Inferior parietal cortex (tissue), 1 donor: ENCODE measurements at regions not wholly inside any gene's neighbourhood (a gene's known extent, or its start where the extent isn't known, plus 50 kb on each side); places are given as distances from the start of the nearest gene placed in this dataset.
"Not testable (repeated sequence)": the region's sequence is repeated elsewhere in the genome, so short reads cannot be mapped to it uniquely, and the experiment has no call there.

Experiments
- DNase-seq: peaks from one replicate; pipeline ENCODE4 v3.0.0-alpha.2; 2016; ENCODE audit errors: extremely low spot score

DNA sequence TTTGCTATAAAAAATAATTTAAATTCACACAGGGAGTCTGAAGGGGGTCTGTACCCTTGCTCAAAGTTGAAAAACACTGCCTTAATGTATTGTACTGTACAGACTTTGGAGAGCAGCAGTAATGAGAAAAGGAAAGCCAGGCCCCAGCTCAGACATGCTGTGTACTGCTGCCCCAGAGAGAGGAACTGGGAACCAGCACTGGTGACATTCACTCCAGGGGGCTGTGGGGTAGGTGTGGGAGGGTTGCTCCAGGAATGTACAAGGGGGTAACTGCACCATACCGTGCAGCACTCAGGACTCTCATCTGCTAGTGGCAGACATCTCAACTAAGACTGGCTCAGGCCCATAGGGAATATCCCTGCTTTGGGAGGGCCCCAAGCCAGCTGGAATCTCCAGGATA is 146.0 kb upstream of the RMP24 start:
- DNase-seq = no peak

DNA sequence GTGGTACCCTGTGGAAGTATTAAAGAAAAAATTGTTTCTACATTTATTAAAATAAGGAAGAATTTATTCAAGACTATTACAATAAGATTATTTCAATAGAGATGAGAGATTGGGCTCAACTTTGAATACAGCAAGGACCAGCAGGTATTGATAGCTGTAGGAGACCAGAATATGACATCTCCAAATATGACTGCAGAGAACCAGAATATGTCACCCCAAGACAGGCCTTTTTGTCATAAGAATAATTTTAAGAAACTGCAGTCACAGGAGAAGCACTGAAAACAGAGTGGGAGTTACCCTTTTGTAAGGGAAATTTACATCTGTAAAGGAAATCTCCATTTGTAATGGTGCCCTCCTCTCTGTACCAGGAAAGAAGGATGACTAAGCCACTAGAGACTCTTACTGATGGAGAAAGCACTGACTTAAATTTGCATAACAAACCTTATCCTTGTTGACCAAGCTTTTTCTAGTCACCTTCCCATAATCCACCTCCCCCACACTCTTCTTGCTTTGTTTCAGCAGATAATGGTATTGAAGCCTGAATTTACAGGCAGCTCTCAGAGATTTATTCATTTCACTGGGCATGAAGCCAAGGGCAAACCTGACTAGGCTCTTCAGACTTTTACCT is 145.1 kb upstream of the RMP24 start:
- DNase-seq = no peak

DNA sequence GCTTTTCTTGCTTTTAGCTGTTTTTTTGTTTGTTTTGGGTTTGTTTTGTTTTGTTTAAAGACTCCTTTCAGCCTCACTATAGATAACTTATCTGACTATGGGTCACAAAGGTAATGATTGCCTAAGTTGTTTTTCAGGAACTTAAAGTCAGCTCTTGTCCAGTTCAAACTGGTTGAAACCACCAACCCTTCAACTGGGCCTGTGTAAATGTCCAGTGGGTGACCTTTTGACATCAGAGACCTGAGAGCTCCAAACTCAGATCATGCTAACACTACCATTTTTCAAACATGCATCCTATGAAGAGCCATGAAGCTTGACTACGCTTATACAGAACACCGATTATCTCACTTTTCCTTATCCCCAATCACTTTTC is 144.6 kb upstream of the RMP24 start:
- DNase-seq = no peak

DNA sequence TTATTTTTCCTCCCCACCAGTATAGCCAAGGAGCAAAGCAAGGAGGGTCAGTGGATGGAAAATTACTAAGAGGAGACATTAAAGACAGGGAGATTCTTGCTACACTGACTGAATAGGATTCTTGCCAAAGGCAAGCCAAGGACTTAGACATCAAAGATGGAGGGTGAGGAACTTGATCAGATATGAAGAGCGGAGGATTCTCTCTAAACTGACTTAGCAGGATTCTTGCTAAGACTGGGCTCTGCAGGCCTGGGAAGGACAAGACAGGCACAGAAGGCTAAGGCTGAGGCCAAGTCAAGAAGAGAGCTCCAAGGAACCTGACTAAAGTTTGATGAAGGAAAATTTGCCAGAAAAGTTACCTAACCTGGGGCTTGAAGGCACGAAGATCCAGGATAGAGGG is 143.9 kb upstream of the RMP24 start:
- no peak for DNase-seq

DNA sequence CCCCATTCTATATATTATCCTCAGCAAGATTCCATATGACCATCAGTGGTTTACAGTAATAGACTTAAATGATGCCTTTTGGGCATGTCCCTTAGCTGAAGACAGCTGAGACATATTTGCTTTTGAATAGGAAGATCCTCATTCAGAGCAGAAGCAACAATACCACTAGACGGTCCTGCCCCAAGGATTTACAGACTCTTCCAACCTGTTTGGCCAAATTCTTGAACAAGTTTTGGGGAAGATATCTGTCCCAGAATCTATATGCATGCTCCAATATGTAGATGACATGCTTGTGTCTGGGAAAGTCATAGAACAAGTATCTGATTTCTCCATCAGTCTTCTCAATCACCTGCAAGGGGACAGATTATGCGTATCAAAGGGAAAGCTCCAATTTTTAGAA is 137.1 kb upstream of the RMP24 start:
- DNase-seq = no peak

DNA sequence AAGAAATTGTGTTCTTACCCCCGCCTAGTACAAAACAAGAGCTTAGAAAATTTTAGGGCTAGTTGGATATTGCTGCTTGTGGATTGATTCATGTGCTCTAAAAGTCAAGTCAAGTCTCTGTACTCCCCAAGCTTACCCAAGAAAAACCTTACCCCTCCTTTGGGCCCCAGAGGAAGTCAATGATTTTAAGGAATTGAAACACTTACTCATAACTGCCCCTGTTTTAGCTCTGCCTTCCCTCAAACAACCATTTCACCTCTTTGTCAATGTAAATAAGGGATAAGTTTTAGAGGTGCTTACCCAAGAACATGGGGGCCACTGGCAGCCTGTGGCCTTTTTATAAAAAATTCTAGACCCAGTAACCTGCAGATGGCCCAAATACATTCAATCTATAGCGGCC is 136.6 kb upstream of the RMP24 start:
- DNase-seq = no peak

DNA sequence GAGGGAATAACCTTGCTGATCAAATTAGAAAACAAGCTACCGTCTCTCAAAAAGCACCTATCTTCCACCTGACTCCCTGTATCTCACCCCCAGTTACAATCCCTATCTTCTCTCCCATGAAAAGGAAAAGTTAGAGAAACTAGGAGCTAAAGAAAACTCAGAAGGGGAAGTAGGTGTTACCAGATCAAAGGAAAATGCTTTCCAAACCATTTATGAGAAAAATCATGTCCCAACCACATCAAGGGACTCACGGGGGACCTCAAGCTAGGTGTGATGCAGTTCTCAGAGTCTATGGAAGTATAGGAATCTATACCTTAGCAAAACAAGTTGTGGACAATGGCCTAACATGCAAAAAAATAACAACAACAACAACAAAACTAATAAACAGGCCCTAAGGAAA is 135.5 kb upstream of the RMP24 start:
- no peak for DNase-seq

DNA sequence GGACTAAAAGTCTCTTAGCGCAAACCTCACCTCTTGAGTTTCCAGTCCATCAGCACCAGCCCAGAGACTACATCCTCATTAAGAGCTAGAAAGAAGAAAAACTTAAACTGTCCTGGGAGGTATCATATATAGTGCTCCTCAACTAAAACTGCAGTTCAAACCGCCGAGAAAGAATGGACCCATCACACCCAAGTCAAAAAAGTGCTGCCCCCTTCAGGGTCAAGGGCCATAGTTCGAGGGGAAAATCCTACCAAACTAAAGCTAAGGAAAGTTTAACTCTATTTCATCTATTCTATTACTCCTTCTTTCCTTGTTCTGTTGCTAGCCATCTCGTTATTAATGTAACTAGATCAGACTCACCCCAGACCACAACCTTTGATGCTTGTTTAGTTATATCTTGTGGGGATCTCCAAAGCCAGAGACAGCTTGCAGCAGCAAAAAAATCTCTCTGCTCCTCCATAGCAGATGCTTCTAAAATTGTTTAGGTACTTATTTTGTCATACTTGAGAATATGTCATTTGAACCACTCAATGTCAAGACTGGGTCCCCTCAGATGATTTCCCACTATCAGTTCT is 134.5 kb upstream of the RMP24 start:
- no peak for DNase-seq

DNA sequence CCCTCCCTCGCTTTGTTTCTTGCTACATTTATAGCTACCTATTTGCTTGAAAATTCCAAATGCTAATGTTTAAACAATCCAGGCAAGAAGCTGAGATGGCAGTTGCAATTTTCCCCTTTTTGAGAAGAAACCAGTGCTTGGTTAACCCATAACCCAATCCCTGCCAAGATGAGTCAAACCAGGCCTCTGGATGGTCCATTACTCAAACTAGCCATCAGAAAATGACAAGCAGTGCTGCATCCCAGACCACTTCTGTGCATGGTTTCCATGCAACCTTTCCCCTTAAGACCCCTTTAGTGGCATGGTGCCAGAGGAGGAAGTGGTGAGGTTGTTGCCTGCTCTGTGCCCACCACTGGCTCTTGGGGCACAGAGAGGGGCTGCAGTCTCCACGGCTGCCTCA is 131.2 kb upstream of the RMP24 start:
- no peak for DNase-seq

DNA sequence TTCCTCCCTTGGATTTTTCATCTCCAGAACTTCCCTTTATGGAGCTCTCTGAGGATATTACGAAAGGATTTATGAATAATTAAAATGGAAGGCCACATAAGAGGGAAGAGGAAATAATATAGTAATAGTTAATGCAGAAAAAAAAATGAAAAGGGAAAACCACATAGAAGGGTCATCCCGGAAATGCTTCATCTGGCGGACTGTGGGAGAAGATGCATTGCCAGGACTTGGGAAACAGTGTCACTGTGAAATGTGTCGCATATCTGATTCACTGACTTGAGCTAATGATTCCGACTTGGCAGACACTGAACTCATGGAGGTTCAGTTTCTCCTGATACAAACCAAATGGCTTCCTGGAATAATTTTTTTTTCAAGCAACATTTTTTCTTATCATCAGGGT is 129.9 kb upstream of the RMP24 start:
- DNase-seq = no peak

DNA sequence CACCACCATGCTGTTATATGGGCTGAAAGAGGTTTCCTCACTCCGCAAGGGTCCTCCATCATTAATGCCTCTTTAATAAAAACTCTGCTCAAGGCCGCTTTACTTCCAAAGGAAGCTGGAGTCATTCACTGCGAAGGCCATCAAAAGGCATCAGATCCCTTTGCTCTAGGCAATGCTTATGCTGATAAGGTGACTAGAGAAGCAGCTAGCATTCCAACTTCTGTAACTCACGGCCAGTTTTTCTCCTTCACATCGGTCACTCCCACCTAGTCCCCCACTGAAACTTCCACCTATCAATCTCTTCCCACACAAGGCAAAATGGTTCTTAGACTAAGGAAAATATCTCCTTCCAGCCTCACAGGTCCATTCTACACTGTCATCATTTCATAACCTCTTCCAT is 124.2 kb upstream of the RMP24 start:
- not testable (repeated sequence) for DNase-seq

DNA sequence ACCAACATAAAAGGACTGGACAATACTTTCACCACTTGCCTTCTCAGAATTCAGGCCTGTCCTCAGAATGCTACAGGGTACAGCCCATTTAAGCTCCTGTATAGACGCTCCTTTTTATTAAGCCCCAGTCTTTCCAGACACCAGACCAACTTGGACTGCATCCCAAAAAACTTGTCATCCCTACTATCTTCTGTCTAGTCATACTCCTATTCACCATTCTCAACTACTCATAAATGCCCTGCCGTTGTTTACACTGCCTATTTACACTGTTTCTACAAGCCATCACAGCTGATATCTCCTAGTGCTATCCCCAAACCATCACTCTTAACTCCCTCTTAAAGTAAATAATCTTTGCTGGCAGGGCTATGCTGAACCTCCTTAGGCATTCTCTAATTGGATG is 123.2 kb upstream of the RMP24 start:
- not testable (repeated sequence) for DNase-seq

DNA sequence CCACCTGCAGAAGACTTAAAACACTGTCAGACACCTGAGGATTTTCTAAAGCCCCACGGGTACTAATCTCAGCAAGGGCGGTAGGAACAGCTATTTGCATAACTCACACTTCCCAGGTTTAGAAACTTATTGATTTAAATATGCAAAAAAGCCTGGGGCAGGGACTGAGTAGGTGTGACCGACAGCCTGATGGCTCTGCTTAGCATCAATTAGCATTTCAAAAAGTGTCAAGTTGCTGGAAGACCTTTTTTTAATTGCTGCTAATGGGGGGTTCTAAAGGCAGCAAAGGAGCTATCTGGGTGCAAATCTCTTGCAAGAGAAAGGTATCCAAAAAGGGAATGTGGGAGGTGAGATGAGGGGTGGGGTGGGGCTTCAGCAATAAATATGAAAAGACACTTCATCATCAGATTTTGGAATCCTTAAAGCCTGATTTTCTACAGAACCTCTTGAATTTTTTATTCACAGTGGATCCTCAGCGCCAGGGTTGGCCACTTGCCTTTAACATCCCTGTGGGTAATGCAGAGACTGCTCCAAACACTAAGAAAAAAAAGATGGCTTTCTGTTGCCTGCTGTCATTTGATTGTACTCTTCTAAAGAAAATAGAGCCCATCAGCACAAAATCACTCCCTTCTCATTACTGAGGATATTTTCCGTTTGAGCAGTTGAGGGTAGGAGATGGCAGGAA is 121.1 kb upstream of the RMP24 start:
- no peak for DNase-seq

DNA sequence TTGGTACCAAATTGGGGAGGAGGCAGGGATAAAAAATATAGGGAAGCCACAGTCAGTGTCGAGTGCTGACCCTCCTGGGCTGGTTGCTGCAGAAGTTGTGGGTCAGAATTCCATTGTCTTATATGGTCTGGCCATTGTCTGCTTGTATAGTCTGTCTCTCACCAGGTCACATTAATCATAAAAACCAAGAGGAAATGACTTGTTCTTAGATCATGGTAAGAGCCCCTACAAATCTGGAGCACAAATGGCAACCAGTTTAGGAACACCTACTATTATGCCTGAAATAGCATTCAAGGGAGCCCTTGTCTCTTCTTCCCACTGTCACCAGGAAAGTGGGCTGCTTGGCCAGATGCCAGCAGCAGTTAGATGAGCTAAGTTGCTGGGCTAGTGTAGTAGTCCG is 119.7 kb upstream of the RMP24 start:
- no peak for DNase-seq

DNA sequence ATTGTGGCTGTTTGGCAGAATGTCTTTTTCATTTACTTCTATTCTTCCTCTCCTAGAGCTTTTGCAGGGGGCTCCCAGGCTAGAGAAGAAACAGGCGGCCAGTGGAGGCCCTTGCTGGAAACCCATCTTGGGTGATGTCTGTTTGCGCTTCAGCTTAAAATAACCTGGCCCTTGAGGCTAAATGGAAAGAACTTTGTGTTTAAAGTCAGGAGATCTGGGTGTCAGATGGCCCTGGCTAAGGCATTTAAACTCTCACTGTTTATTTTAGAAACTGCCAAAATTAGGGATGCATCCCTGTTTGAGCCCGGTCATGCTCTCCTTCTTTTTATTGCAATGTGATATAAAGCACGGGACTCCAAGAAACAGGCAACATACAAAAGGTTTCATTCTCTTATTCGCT is 118.4 kb upstream of the RMP24 start:
- no peak for DNase-seq

DNA sequence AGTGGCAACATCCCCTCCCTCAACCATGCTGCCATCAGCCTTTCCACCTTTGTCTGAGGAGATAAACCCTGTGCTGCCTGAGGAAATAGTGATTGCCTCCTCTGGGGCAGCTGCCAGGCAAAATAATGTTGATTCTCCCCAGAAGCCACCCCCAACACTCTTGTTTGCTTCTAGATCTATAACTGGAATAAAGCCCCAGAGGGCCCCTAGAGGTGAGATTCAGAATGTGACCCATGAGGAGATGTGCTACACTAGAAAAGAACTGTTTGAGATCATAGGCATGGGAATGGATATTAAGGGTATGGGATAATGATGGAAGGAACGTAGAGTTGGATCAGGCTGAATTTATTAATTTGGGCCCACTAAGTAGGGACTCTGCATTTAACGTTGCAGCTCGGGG is 116.3 kb upstream of the RMP24 start:
- no peak for DNase-seq

DNA sequence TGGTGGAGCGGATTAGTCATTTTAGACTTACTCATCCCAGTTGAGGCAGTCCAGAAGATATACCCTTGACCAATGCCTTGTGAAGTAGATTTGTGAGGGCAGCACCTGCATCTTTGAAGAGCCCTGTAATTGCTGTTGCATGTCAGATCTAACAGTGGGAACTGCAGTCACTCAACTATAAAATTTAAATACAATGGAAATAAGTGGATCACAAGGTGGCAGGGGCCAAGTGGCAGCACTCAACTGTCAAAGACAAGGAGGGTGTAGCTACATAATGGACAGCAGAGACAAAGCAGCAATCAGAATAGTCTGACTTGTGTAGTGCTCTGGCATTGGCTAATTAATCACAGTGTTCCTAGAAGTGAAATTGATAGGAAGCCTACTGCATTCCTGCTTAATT is 115.8 kb upstream of the RMP24 start:
- not testable (repeated sequence) for DNase-seq

DNA sequence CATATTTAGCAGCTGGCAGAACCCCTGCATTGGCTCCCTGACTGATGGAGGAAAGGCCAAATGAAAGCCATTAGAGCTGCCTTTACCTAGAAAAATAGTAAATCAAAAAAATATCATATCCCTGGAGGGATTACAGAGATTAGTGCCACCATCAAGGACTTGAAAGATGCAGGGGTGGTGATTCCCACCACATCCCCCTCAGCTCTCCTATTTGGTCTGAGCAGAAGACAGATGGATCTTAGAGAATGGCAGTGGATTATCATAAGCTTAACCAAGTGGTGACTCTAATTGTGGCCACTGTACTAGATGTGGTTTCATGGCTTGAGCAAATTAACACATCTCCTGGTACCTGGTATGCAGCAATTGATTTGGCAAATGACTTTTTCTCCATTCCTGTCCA is 114.9 kb upstream of the RMP24 start:
- not testable (repeated sequence) for DNase-seq

DNA sequence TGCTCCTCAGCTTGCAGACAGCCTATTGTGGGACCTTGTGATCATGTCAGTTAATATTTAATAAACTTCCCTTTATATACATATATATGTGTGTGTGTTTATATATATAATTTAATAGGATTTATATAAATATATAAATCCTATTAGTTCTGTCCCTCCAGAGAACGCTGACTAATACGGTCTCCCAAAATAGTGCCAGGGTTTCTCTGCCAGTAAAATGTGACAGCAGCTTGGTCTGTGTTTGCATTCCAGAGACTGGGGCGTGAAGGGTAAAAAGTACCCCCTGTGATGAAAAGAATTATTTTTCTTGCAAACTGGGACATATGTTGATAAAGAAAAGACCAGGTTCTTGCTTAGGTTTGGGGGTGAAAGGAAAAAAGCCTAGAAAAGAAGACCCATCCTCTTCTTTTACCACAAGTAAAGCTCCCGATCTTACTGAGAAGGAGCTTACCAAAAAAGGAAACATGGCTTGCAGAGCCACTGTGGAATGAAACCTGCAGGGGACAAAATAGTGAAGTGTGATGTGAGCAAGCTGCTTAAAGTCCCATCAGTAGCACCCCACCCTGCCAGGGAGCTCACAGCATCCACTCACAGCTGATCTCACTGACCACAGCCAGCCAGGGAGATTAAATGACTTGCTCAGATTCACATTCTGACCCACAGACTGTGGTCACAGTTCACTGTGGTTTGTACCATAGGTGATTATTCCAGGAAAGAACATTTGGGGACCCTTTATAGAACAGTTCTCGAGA is 110.9 kb upstream of the RMP24 start:
- peak; percentile 16 for DNase-seq

DNA sequence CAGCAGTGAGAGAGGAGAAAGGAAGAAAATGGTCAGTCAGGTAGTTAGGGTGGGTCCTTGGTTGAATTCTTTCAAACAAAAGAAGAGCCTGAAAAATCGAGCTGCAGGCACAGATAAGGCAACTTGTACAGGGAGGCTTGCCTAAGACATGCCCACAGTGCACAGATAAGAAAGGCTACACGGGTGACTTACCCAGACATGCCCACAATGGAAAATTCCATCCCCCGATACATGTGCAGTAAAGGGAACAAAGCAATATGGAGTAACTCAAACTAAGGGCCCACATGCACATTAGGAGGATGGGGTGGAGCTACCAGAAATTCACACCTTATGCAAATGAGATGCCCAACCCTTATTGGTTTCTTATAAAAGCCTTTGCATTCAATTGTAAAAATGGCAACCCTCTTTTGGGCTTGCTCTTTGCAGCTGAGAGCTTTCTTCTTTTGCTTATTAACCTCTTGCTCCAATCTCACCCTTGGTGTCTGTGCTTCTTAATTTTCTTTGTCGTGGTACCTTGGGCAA is 110.3 kb upstream of the RMP24 start:
- DNase-seq = no peak

DNA sequence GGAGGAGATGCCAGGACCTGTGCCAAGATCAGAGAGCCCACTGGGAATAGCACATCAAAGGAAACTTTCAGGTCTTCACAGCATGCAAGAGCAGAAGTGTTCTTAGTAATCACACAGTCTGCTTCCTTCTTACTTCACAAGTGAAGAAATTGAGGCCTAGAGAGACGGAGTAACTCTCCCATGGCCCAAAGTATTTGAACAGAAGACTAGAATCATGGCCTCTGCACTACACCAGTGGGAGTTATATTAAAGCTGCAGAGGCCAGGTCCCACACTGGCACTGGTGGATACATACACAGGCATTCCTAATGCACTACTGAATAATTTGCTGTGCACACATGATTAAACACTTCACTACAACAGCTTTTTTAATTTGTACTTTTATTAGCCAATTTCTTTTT is 107.6 kb upstream of the RMP24 start:
- DNase-seq = no peak

DNA sequence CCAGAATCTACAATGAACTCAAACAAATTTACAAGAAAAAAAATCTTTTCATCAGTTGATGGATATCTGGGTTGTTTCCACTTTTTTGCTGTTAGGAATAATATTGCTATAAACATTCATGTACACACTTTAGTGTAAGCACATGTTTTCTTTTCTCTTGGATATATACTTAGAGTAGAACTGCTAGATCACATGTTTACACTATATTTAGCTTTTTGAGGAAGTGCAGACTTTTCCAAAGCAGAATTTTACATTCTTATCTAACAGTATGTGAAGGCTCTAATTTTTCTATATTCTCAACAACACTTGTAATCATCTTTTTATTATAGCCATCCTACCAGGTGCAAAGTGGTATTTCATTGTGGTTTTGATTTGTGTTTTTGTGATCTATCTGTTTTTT is 103.6 kb upstream of the RMP24 start:
- no peak for DNase-seq

DNA sequence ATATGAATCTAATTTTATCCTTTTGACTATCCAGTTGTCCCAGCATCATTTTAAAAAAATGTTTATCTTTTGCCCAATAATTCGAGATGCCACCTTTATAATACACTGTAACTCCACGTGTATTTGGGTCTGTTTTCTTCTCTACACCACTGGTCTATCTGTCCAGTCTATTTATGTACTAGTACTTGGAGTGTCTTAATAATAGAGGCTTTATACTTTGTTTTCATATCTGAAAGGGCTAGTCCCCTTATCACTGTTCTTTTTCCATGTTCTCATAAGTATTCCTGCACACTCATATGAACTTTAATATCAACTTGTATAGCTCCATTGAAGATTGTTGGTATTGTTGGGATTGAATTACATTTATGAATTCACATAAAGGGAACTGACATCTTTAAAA is 101.1 kb upstream of the RMP24 start:
- no peak for DNase-seq
